ENCODE measurements at regions not wholly inside any gene's neighbourhood (a gene's known extent, or its start where the extent isn't known, plus 50 kb on each side); places are given as distances from the start of the nearest gene placed in this dataset.

- H3K4me3 ChIP-seq (ENCODE audit: low read depth, low read length), result no peak overlapping the region
- H3K9me3 ChIP-seq, result no peaks in the 10 kb centered on the region
- Mint-ChIP-seq H3K9me3 (ENCODE audit: unreplicated experiment) (no peaks in the 10 kb centered on the region), H3K4me1 (ENCODE audit: low read depth, unreplicated experiment) (no peaks in the 10 kb centered on the region), H3K27ac (ENCODE audit: unreplicated experiment) (no peak overlapping the region), H3K27me3 (ENCODE audit: insufficient read depth, unreplicated experiment) (peaks cover 5% of the 10 kb centered on the region), H3K4me3 (ENCODE audit: unreplicated experiment) (no peak overlapping the region), H3K36me3 (ENCODE audit: insufficient read depth, unreplicated experiment) (peaks cover 5% of the 10 kb centered on the region)
- intact Hi-C loops (cut with micrococcal nuclease; ENCODE audit: unreplicated experiment), result no loop called here
- DNase-seq, result no peak
- ChIA-PET POLR2A (interaction anchor here (0.6 kb wide), 1 partner anchor 42 kb away, joined by 7 read pairs; no protein-coding TSS in a partner anchor), CTCF (no interaction called here)
- H3K27me3 ChIP-seq (replicated peaks; ENCODE audit: control insufficient read depth, insufficient read depth, low read length), result no peaks in the 10 kb centered on the region
- H3K36me3 ChIP-seq (ENCODE audit: control insufficient read depth, insufficient read depth, low read length), result no peaks in the 10 kb centered on the region
- TF ChIP-seq CTCF (IDR thresholded peaks at IDR 0.05; ENCODE audit: insufficient read depth in 1 of 2, low read depth in 1 of 2, low read length in 1 of 2, severe bottlenecking in 1 of 2, unreplicated experiment in 1 of 2), result no peak
- BruUV-seq (replicated peaks), result no TSS peak
- no peaks in the 10 kb centered on the region for H3K4me1 ChIP-seq
Measured at GRCh38 chr6:133746417-133746770, 142.5 kb upstream of the TCF21 start.

GRCh38 chr6:133748628-133749027, 140.3 kb upstream of the TCF21 start:
- no peak for TF ChIP-seq CTCF (IDR thresholded peaks at IDR 0.05; ENCODE audit: insufficient read depth in 1 of 2, low read depth in 1 of 2, low read length in 1 of 2, severe bottlenecking in 1 of 2, unreplicated experiment in 1 of 2)
- POLR2A ChIA-PET, result no interaction called here
- Histone ChIP-seq H3K4me3 (ENCODE audit: low read depth, low read length) (no peak overlapping the region), H3K9me3 (no peaks in the 10 kb centered on the region), H3K4me1 (no peaks in the 10 kb centered on the region), H3K36me3 (ENCODE audit: control insufficient read depth, insufficient read depth, low read length) (no peaks in the 10 kb centered on the region), H3K27me3 (replicated peaks; ENCODE audit: control insufficient read depth, insufficient read depth, low read length) (no peaks in the 10 kb centered on the region)
- H3K27me3 Mint-ChIP-seq (ENCODE audit: insufficient read depth, unreplicated experiment), result peaks cover 5% of the 10 kb centered on the region
- BruUV-seq (replicated peaks), result no TSS peak
- CTCF ChIA-PET, result no interaction called here
- H3K27ac Mint-ChIP-seq (ENCODE audit: unreplicated experiment), result no peak overlapping the region
- intact Hi-C loops (cut with micrococcal nuclease; ENCODE audit: unreplicated experiment), result loop anchor here (2.0 kb wide), 1 partner anchor 18 kb away; no protein-coding TSS in a partner anchor
- H3K4me3 Mint-ChIP-seq (ENCODE audit: unreplicated experiment), result no peak overlapping the region
- H3K36me3 Mint-ChIP-seq (ENCODE audit: insufficient read depth, unreplicated experiment), result no peaks in the 10 kb centered on the region
- H3K4me1 Mint-ChIP-seq (ENCODE audit: low read depth, unreplicated experiment), result no peaks in the 10 kb centered on the region
- DNase-seq, result no peak
- no peaks in the 10 kb centered on the region for H3K9me3 Mint-ChIP-seq (ENCODE audit: unreplicated experiment)

DNA sequence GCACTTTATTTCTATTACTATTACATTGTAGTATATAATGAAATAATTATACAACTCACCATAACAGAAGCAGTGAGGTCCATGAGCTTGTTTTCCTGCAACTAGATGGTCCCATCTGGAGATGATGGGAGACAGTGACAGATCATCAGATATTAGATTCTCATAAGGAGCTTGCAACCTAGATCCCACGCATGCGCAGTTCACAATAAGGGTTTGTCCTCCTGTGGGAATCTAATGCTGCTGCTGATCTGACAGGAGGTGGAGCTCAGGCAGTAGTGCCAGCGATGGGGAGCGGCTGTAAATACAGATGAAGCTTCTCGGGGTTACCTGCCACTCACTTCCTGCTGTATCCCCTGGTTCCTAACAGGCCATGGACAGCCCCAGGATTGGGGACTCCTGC, 139.5 kb upstream of the TCF21 start:
- Histone ChIP-seq H3K36me3 (ENCODE audit: control insufficient read depth, insufficient read depth, low read length) (no peaks in the 10 kb centered on the region), H3K4me3 (ENCODE audit: low read depth, low read length) (no peak overlapping the region), H3K9me3 (no peaks in the 10 kb centered on the region), H3K27me3 (replicated peaks; ENCODE audit: control insufficient read depth, insufficient read depth, low read length) (no peaks in the 10 kb centered on the region), H3K4me1 (no peaks in the 10 kb centered on the region)
- ChIA-PET CTCF (no interaction called here), POLR2A (no interaction called here)
- no peak overlapping the region for H3K27ac Mint-ChIP-seq (ENCODE audit: unreplicated experiment)
- H3K36me3 Mint-ChIP-seq (ENCODE audit: insufficient read depth, unreplicated experiment), result no peaks in the 10 kb centered on the region
- TF ChIP-seq CTCF (IDR thresholded peaks at IDR 0.05; ENCODE audit: insufficient read depth in 1 of 2, low read depth in 1 of 2, low read length in 1 of 2, severe bottlenecking in 1 of 2, unreplicated experiment in 1 of 2), result no peak
- H3K9me3 Mint-ChIP-seq (ENCODE audit: unreplicated experiment), result no peaks in the 10 kb centered on the region
- H3K4me1 Mint-ChIP-seq (ENCODE audit: low read depth, unreplicated experiment), result no peaks in the 10 kb centered on the region
- H3K4me3 Mint-ChIP-seq (ENCODE audit: unreplicated experiment), result no peak overlapping the region
- peaks cover 5% of the 10 kb centered on the region for H3K27me3 Mint-ChIP-seq (ENCODE audit: insufficient read depth, unreplicated experiment)
- DNase-seq, result no peak
- intact Hi-C loops (cut with micrococcal nuclease; ENCODE audit: unreplicated experiment), result loop anchor here (2.0 kb wide), 1 partner anchor 19 kb away; no protein-coding TSS in a partner anchor
- BruUV-seq (replicated peaks), result no TSS peak

All from Caco-2 (cell line).